ENCODE measurements at regions not wholly inside any gene's neighbourhood (a gene's known extent, or its start where the extent isn't known, plus 50 kb on each side); places are given as distances from the start of the nearest gene placed in this dataset.

DNA sequence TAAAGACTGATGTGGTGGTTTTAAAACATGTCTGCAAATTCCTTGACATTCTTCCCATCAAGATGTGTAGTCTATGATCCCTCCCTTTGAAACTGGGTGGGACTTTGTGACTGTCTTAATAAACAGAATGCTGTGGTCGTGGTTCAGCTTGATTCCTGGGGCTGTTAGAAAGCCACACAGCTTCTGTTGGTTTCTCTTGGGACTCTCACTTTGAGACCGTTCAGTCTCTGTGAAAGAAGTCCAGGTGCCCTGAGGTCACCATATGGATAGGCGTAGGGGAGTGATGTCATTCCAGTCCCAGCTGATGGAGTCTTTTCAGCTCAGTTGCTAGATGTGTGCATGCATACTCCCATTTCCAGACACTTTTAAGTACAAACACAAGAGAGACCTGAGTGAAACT, 216.6 kb downstream of the KDR start:
- TF ChIP-seq, protein P1, sequence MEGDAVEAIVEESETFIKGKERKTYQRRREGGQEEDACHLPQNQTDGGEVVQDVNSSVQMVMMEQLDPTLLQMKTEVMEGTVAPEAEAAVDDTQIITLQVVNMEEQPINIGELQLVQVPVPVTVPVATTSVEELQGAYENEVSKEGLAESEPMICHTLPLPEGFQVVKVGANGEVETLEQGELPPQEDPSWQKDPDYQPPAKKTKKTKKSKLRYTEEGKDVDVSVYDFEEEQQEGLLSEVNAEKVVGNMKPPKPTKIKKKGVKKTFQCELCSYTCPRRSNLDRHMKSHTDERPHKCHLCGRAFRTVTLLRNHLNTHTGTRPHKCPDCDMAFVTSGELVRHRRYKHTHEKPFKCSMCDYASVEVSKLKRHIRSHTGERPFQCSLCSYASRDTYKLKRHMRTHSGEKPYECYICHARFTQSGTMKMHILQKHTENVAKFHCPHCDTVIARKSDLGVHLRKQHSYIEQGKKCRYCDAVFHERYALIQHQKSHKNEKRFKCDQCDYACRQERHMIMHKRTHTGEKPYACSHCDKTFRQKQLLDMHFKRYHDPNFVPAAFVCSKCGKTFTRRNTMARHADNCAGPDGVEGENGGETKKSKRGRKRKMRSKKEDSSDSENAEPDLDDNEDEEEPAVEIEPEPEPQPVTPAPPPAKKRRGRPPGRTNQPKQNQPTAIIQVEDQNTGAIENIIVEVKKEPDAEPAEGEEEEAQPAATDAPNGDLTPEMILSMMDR (IDR thresholded peaks at IDR 0.05; ENCODE audit: borderline replicate concordance, extremely low read depth, low read length, poor library complexity, severe bottlenecking), result no peak
- no peak for TF ChIP-seq EZH2 (IDR thresholded peaks at IDR 0.05; ENCODE audit: borderline replicate concordance, low read depth, low read length, severe bottlenecking)
